CD4-positive, alpha-beta memory T cell (primary cell): ENCODE measurements at regions not wholly inside any gene's neighbourhood (a gene's known extent, or its start where the extent isn't known, plus 50 kb on each side); places are given as distances from the start of the nearest gene placed in this dataset.
A peak's percentile ranks its signal among the peaks of the same experiment; 100 is the strongest.

Experiments used
- CTCF ChIA-PET: fragments of 350-600 bp; sonication (Branson Sonifier 250); formaldehyde crosslinking; loops from one replicate; lab custom pipeline; 2021; ENCODE audit warnings: inconsistent platforms; ENCODE audit not compliant: partially characterized antibody; lab: Charles Lee
- POLR2A ChIA-PET: fragments of 350-600 bp; sonication (Branson Sonifier 250); formaldehyde crosslinking; loops from one replicate; lab custom pipeline; 2021; ENCODE audit not compliant: partially characterized antibody; lab: Charles Lee
- DNase-seq, 5 donors: peaks; one replicate each; pipeline versions ENCODE4 v3.0.0 to v3.0.0-alpha.2; 2020 to 2022; ENCODE audit warnings: mixed read lengths in 1 of 5
- H3K27ac ChIP-seq: one replicate; pipeline ENCODE4 v1.7.0; 2013; ENCODE audit warnings: low read depth, low read length
- H3K27me3 ChIP-seq: 2 replicates; pipeline ENCODE4 v1.7.0; 2013; ENCODE audit warnings: mild to moderate bottlenecking, low read length, moderate library complexity; ENCODE audit not compliant: insufficient read depth
- H3K36me3 ChIP-seq: 2 replicates; pipeline ENCODE4 v1.7.0; 2013; ENCODE audit warnings: mild to moderate bottlenecking, low read length, moderate library complexity; ENCODE audit not compliant: insufficient read depth
- H3K4me1 ChIP-seq: 2 replicates; pipeline ENCODE4 v1.7.0; 2013; ENCODE audit warnings: mild to moderate bottlenecking, low read length, moderate library complexity; ENCODE audit not compliant: insufficient read depth
- H3K4me3 ChIP-seq, 2 donors: one replicate each; pipeline ENCODE4 v1.7.0; 2013; ENCODE audit warnings: low read length in 2 of 2, mild to moderate bottlenecking in 1 of 2
- H3K9me3 ChIP-seq, 2 donors: one replicate each; pipeline ENCODE4 v1.7.0; 2013; ENCODE audit warnings: low read length in 2 of 2, control low read depth in 1 of 2; ENCODE audit not compliant: control insufficient read depth in 1 of 2
- H3K27ac Mint-ChIP-seq, 7 donors: one replicate each; pipeline ENCODE4 v1.8.0; 2020 to 2021; ENCODE audit warnings: mixed read lengths in 7 of 7, mild to moderate bottlenecking in 6 of 7, inconsistent platforms in 3 of 7, moderate library complexity in 3 of 7
- H3K27me3 Mint-ChIP-seq, 2 donors: one replicate each; pipeline ENCODE4 v1.8.0; 2020 to 2021; ENCODE audit warnings: mixed read lengths in 2 of 2
- H3K36me3 Mint-ChIP-seq, 2 donors: one replicate each; pipeline ENCODE4 v1.8.0; 2020 to 2021; ENCODE audit warnings: mixed read lengths in 2 of 2, inconsistent platforms in 1 of 2, mild to moderate bottlenecking in 1 of 2
- H3K4me1 Mint-ChIP-seq, 4 donors: one replicate each; pipeline ENCODE4 v1.8.0; 2020 to 2021; ENCODE audit warnings: mixed read lengths in 4 of 4, mild to moderate bottlenecking in 1 of 4
- H3K4me3 Mint-ChIP-seq, 8 donors: one replicate each; pipeline ENCODE4 v1.8.0; 2020 to 2021; ENCODE audit warnings: mixed read lengths in 8 of 8, mild to moderate bottlenecking in 7 of 8, moderate library complexity in 6 of 8, inconsistent platforms in 3 of 8
- H3K9me3 Mint-ChIP-seq, 8 donors: one replicate each; pipeline ENCODE4 v1.8.0; 2020 to 2021; ENCODE audit warnings: mixed read lengths in 8 of 8, mild to moderate bottlenecking in 5 of 8, inconsistent platforms in 3 of 8, moderate library complexity in 1 of 8
- intact Hi-C: fragments of 100-400 bp; cut with micrococcal nuclease; formaldehyde crosslinking; loops from one replicate; pipeline ENCODE4 v1.15.1; 2023

- ChIA-PET POLR2A (no interaction called here), CTCF (interaction anchor here (1.4 kb wide), 1 partner anchor 17 kb away, joined by 3 read pairs; no protein-coding TSS in a partner anchor)
- Histone ChIP-seq H3K4me1 (peaks cover 30% of the 10 kb centered on the region), H3K36me3 (no peaks in the 10 kb centered on the region), H3K9me3 (no peaks in the 10 kb centered on the region), H3K4me3 (no peak overlapping the region), H3K27ac (no peak overlapping the region), H3K27me3 (no peaks in the 10 kb centered on the region)
- no peaks in the 10 kb centered on the region for H3K36me3 Mint-ChIP-seq
- no peaks in the 10 kb centered on the region for H3K27me3 Mint-ChIP-seq
- peak overlapping the region in 1 of 8 donors; percentile 9 for H3K4me3 Mint-ChIP-seq
- peaks cover 28 to 48% (median 39%) of the 10 kb centered on the region in 4 donors for H3K4me1 Mint-ChIP-seq
- DNase-seq = no peak
- intact Hi-C loops = no loop called here
- no peaks in the 10 kb centered on the region for H3K9me3 Mint-ChIP-seq
- H3K27ac Mint-ChIP-seq = peak overlapping the region in 6 of 7 donors; percentile 55 to 87 (median 80)
Observed at GRCh38 chr1:228811712-228812305, 76.5 kb downstream of the RHOU start.

- Histone ChIP-seq H3K4me3 (no peak overlapping the region), H3K27ac (no peak overlapping the region), H3K27me3 (no peaks in the 10 kb centered on the region), H3K36me3 (no peaks in the 10 kb centered on the region), H3K4me1 (peaks cover 30% of the 10 kb centered on the region), H3K9me3 (no peaks in the 10 kb centered on the region)
- Mint-ChIP-seq H3K4me1 (peaks cover 28 to 48% (median 39%) of the 10 kb centered on the region in 4 donors), H3K4me3 (no peak overlapping the region), H3K9me3 (peaks cover 0 to 2% (median 0%) of the 10 kb centered on the region in 8 donors), H3K36me3 (no peaks in the 10 kb centered on the region), H3K27ac (peak overlapping the region in 1 of 7 donors; percentile 1), H3K27me3 (no peaks in the 10 kb centered on the region)
- no peak for DNase-seq
- CTCF ChIA-PET = no interaction called here
- POLR2A ChIA-PET = no interaction called here
- intact Hi-C loops = no loop called here
Observed at GRCh38 chr1:228812961-228813360, 77.7 kb downstream of the RHOU start.

GRCh38 chr1:228814176-228814575 lies 78.9 kb downstream of the RHOU start:
- Histone ChIP-seq H3K4me1 (peaks cover 30% of the 10 kb centered on the region), H3K27ac (no peak overlapping the region), H3K4me3 (no peak overlapping the region), H3K27me3 (no peaks in the 10 kb centered on the region), H3K36me3 (no peaks in the 10 kb centered on the region), H3K9me3 (no peaks in the 10 kb centered on the region)
- intact Hi-C loops = no loop called here
- H3K9me3 Mint-ChIP-seq = peaks cover 0 to 2% (median 0%) of the 10 kb centered on the region in 8 donors
- ChIA-PET POLR2A (no interaction called here), CTCF (no interaction called here)
- DNase-seq = no peak
- H3K4me1 Mint-ChIP-seq = peaks cover 24 to 40% (median 34%) of the 10 kb centered on the region in 4 donors
- no peaks in the 10 kb centered on the region for H3K36me3 Mint-ChIP-seq
- no peak overlapping the region for H3K27ac Mint-ChIP-seq
- no peak overlapping the region for H3K4me3 Mint-ChIP-seq
- no peaks in the 10 kb centered on the region for H3K27me3 Mint-ChIP-seq

- Histone ChIP-seq H3K4me3 (no peak overlapping the region), H3K27me3 (no peaks in the 10 kb centered on the region), H3K9me3 (no peaks in the 10 kb centered on the region), H3K36me3 (no peaks in the 10 kb centered on the region), H3K27ac (no peak overlapping the region), H3K4me1 (no peaks in the 10 kb centered on the region)
- H3K27me3 Mint-ChIP-seq = no peaks in the 10 kb centered on the region
- peaks cover 0 to 2% (median 0%) of the 10 kb centered on the region in 8 donors for H3K9me3 Mint-ChIP-seq
- H3K36me3 Mint-ChIP-seq = no peaks in the 10 kb centered on the region
- no peak overlapping the region for H3K27ac Mint-ChIP-seq
- no peak overlapping the region for H3K4me3 Mint-ChIP-seq
- H3K4me1 Mint-ChIP-seq = no peaks in the 10 kb centered on the region
- intact Hi-C loops = no loop called here
- no peak for DNase-seq
- POLR2A ChIA-PET = no interaction called here
- CTCF ChIA-PET = no interaction called here
Observed at GRCh38 chr1:228818296-228818695, 83.0 kb downstream of the RHOU start.

- Mint-ChIP-seq H3K27ac (no peak overlapping the region), H3K36me3 (no peaks in the 10 kb centered on the region), H3K4me1 (no peaks in the 10 kb centered on the region), H3K4me3 (peak overlapping the region in 1 of 8 donors; percentile 38), H3K27me3 (no peaks in the 10 kb centered on the region), H3K9me3 (peaks cover 0 to 2% (median 0%) of the 10 kb centered on the region in 8 donors)
- Histone ChIP-seq H3K9me3 (no peaks in the 10 kb centered on the region), H3K27ac (no peak overlapping the region), H3K4me3 (no peak overlapping the region), H3K4me1 (no peaks in the 10 kb centered on the region), H3K36me3 (no peaks in the 10 kb centered on the region), H3K27me3 (no peaks in the 10 kb centered on the region)
- intact Hi-C loops = no loop called here
- CTCF ChIA-PET = no interaction called here
- POLR2A ChIA-PET = no interaction called here
- DNase-seq = no peak
Observed at GRCh38 chr1:228818928-228819630, 83.8 kb downstream of the RHOU start.

- intact Hi-C loops = no loop called here
- H3K27me3 Mint-ChIP-seq = peaks cover 1 to 2% of the 10 kb centered on the region in 2 donors
- POLR2A ChIA-PET = no interaction called here
Observed at GRCh38 chr1:228821252-228821651, 86.0 kb downstream of the RHOU start.

GRCh38 chr1:228823200-228823599 lies 87.9 kb downstream of the RHOU start:
- CTCF ChIA-PET = interaction anchor here (1.2 kb wide), 1 partner anchor 15 kb away, joined by 3 read pairs; no protein-coding TSS in a partner anchor
- Histone ChIP-seq H3K9me3 (no peaks in the 10 kb centered on the region), H3K4me1 (peaks cover 15% of the 10 kb centered on the region), H3K36me3 (no peaks in the 10 kb centered on the region), H3K27ac (no peak overlapping the region), H3K27me3 (no peaks in the 10 kb centered on the region), H3K4me3 (no peak overlapping the region)
- Mint-ChIP-seq H3K27me3 (peaks cover 1 to 2% of the 10 kb centered on the region in 2 donors), H3K4me3 (no peak overlapping the region), H3K36me3 (no peaks in the 10 kb centered on the region), H3K9me3 (no peaks in the 10 kb centered on the region), H3K4me1 (peaks cover 10 to 15% (median 12%) of the 10 kb centered on the region in 4 donors), H3K27ac (no peak overlapping the region)
- POLR2A ChIA-PET = no interaction called here
- DNase-seq = no peak
- intact Hi-C loops = no loop called here

More at GRCh38 chr1:228821252-228821651, 86.0 kb downstream of the RHOU start:
- Histone ChIP-seq H3K4me3 (no peak overlapping the region), H3K36me3 (no peaks in the 10 kb centered on the region), H3K4me1 (peaks cover 7% of the 10 kb centered on the region), H3K27me3 (no peaks in the 10 kb centered on the region), H3K9me3 (no peaks in the 10 kb centered on the region), H3K27ac (no peak overlapping the region)
- DNase-seq = no peak
- peaks cover 0 to 2% (median 0%) of the 10 kb centered on the region in 8 donors for H3K9me3 Mint-ChIP-seq
- CTCF ChIA-PET = no interaction called here
- H3K4me3 Mint-ChIP-seq = no peak overlapping the region
- H3K36me3 Mint-ChIP-seq = no peaks in the 10 kb centered on the region
- H3K4me1 Mint-ChIP-seq = peaks cover 6 to 7% (median 7%) of the 10 kb centered on the region in 4 donors
- H3K27ac Mint-ChIP-seq = no peak overlapping the region
